IMR-90 (cell line): ENCODE measurements at regions not wholly inside any gene's neighbourhood (a gene's known extent, or its start where the extent isn't known, plus 50 kb on each side); places are given as distances from the start of the nearest gene placed in this dataset.

Experiments used
- ATAC-seq: fragments of 200-7000 bp; cut with Tn5 transposase; 2 replicates; pipeline ENCODE4 v1.9.1; 2020; ENCODE audit warnings: low read depth, mild to moderate bottlenecking, moderate library complexity
- BruUV-seq: library from RNA; stranded (reverse); fragments of 400-500 nt; replicated peaks from 2 replicates; lab custom pipeline; 2021; lab: Mats Ljungman, UMichigan
- CTCF ChIA-PET: fragments of 300-600 bp; formaldehyde crosslinking; extraction: SDS; loops from one replicate; lab custom pipeline; 2021; ENCODE audit warnings: antibody characterized with exemption; lab: Yijun Ruan, JAX
- POLR2A ChIA-PET: fragments of 300-600 bp; sonication (Branson Sonifier 250); formaldehyde crosslinking; loops from one replicate; lab custom pipeline; 2022; ENCODE audit warnings: antibody characterized with exemption; ENCODE audit not compliant: unreplicated experiment; lab: Charles Lee
- DNase-seq: peaks from one replicate; pipeline ENCODE4 v3.0.0; 2013
- H2AFZ ChIP-seq: replicated peaks from 2 replicates; pipeline ENCODE3; 2013; ENCODE audit warnings: low read length, mild to moderate bottlenecking; ENCODE audit not compliant: poor library complexity
- H2AK5ac ChIP-seq: 2 replicates; pipeline ENCODE4 v1.6.1; 2013; ENCODE audit warnings: low read depth, low read length, inconsistent platforms
- H2AK9ac ChIP-seq: replicated peaks from 2 replicates; pipeline ENCODE3; 2013; ENCODE audit warnings: mild to moderate bottlenecking, low read depth, low read length, moderate library complexity; ENCODE audit not compliant: poor library complexity
- H2BK120ac ChIP-seq: 2 replicates; pipeline ENCODE4 v1.6.1; 2013; ENCODE audit warnings: low read depth, low read length, inconsistent platforms
- H2BK15ac ChIP-seq: 3 replicates; pipeline ENCODE4 v1.6.1; 2013; ENCODE audit warnings: low read depth, low read length, inconsistent platforms
- H2BK20ac ChIP-seq: 2 replicates; pipeline ENCODE4 v1.6.1; 2013; ENCODE audit warnings: low read depth, mild to moderate bottlenecking, inconsistent platforms, low read length, moderate library complexity
- H2BK5ac ChIP-seq: 2 replicates; pipeline ENCODE4 v1.6.1; 2013; ENCODE audit warnings: mild to moderate bottlenecking, low read depth, low read length, inconsistent platforms; ENCODE audit not compliant: poor library complexity, severe bottlenecking
- H3K14ac ChIP-seq: replicated peaks from 2 replicates; pipeline ENCODE4 v1.6.1; 2013; ENCODE audit warnings: low read depth, low read length, inconsistent platforms
- H3K18ac ChIP-seq: 2 replicates; pipeline ENCODE4 v1.6.1; 2013; ENCODE audit warnings: low read depth, low read length, control low read depth
- H3K23ac ChIP-seq: 2 replicates; pipeline ENCODE4 v1.6.1; 2013; ENCODE audit warnings: low read depth, low read length, inconsistent platforms
- H3K27ac ChIP-seq: 2 replicates; pipeline ENCODE4 v1.5.1; 2013; ENCODE audit warnings: mild to moderate bottlenecking, control low read depth, low read length; ENCODE audit not compliant: insufficient read depth
- H3K27me3 ChIP-seq: 2 replicates; pipeline ENCODE4 v1.6.1; 2013; ENCODE audit warnings: low read length; ENCODE audit not compliant: control insufficient read depth, insufficient read depth
- H3K36me3 ChIP-seq: 2 replicates; pipeline ENCODE4 v1.6.1; 2013; ENCODE audit warnings: low read length, mixed read lengths; ENCODE audit not compliant: control insufficient read depth, insufficient read depth
- H3K4ac ChIP-seq: 2 replicates; pipeline ENCODE4 v1.6.1; 2013; ENCODE audit warnings: low read depth, low read length, inconsistent platforms
- H3K4me1 ChIP-seq: 2 replicates; pipeline ENCODE4 v1.6.1; 2013; ENCODE audit warnings: low read length, mixed read lengths; ENCODE audit not compliant: control insufficient read depth, insufficient read depth
- H3K4me2 ChIP-seq: 2 replicates; pipeline ENCODE4 v1.6.1; 2013; ENCODE audit warnings: low read depth, mild to moderate bottlenecking, control low read depth, low read length, moderate library complexity
- H3K4me3 ChIP-seq: 2 replicates; pipeline ENCODE4 v1.5.1; 2013; ENCODE audit warnings: low read depth, mild to moderate bottlenecking, control low read depth, low read length, moderate library complexity; ENCODE audit not compliant: insufficient read depth
- H3K56ac ChIP-seq: 2 replicates; pipeline ENCODE4 v1.6.1; 2013; ENCODE audit warnings: low read length, inconsistent platforms; ENCODE audit not compliant: insufficient read depth; ENCODE audit errors: extremely low read depth
- H3K79me1 ChIP-seq, 2 experiments: 2 replicates each; pipeline ENCODE4 v1.6.1; 2013; ENCODE audit warnings: low read length in 2 of 2, inconsistent platforms in 1 of 2, low read depth in 1 of 2
- H3K9ac ChIP-seq: 2 replicates; pipeline ENCODE4 v1.6.1; 2013; ENCODE audit warnings: low read depth, low read length, control low read depth
- H3K9me1 ChIP-seq: 2 replicates; pipeline ENCODE4 v1.6.1; 2013; ENCODE audit warnings: low read length, inconsistent platforms; ENCODE audit not compliant: insufficient read depth
- H3K9me3 ChIP-seq: 2 replicates; pipeline ENCODE4 v1.6.1; 2013; ENCODE audit warnings: low read length; ENCODE audit not compliant: control insufficient read depth, insufficient read depth
- H4K20me1 ChIP-seq: 2 replicates; pipeline ENCODE4 v1.6.1; 2013; ENCODE audit warnings: low read length, inconsistent platforms; ENCODE audit not compliant: insufficient read depth
- H4K5ac ChIP-seq: 2 replicates; pipeline ENCODE4 v1.6.1; 2013; ENCODE audit warnings: mild to moderate bottlenecking, low read depth, low read length, control low read depth
- H4K8ac ChIP-seq, 2 experiments: 2 replicates each; pipeline ENCODE4 v1.6.1; 2013; ENCODE audit warnings: low read depth in 2 of 2, low read length in 2 of 2, control low read depth in 1 of 2, inconsistent platforms in 1 of 2
- H4K91ac ChIP-seq: 2 replicates; pipeline ENCODE4 v1.6.1; 2013; ENCODE audit warnings: low read depth, low read length, inconsistent platforms; ENCODE audit not compliant: insufficient read depth
- CHD1 ChIP-seq: IDR thresholded peaks from 2 replicates; pipeline ENCODE4 v1.6.1; 2012; ENCODE audit warnings: low read depth, low read length, improper control_type of control experiment
- FOS ChIP-seq: fragments of 150-350 bp; IDR thresholded peaks from 2 replicates; pipeline ENCODE4 v1.6.1; 2016; ENCODE audit warnings: low read depth, low read length
- MAFK ChIP-seq: IDR thresholded peaks from 2 replicates; pipeline ENCODE4 v1.6.1; 2012; ENCODE audit warnings: low read depth, low read length, improper control_type of control experiment
- POLR2A ChIP-seq: IDR thresholded peaks from 2 replicates; pipeline ENCODE4 v1.6.1; 2012; ENCODE audit warnings: mild to moderate bottlenecking, low read depth, low read length
- WGBS, 2 experiments: methylation state at CpG; one replicate each; pipeline versions ENCODE4 v1.1.5 to v1.1.7; 2013; ENCODE audit warnings: missing lambda C conversion rate in 2 of 2; ENCODE audit not compliant: insufficient read length in 1 of 2; ENCODE audit errors: extremely low coverage in 2 of 2; 5-methylcytosine and 5-hydroxymethylcytosine counted together
- dilution Hi-C: fragments of 300-500 bp; cut with HindIII; formaldehyde crosslinking; loops from one replicate; pipeline ENCODE4 v1.14.3; 2018; ENCODE audit warnings: low sequenced_read_pairs; ENCODE audit not compliant: unreplicated experiment
- in situ Hi-C: fragments of 300-500 bp; cut with MboI; formaldehyde crosslinking; loops from 3 replicates; pipeline ENCODE4 v1.14.3; 2019; ENCODE audit warnings: low sequenced_read_pairs, inconsistent platforms, mixed read lengths
- intact Hi-C: fragments of 100-400 bp; cut with micrococcal nuclease; formaldehyde crosslinking; loops from 2 replicates; pipeline ENCODE4 v1.10.0; 2022

GRCh38 chr2:75799859-75800258 lies 89.1 kb upstream of the GCFC2 start:
- no peak for DNase-seq
- no CpG with 5 or more reads among the region's 4 CpGs for WGBS, 2 experiments
- H3K36me3 ChIP-seq, result no peaks in the 10 kb centered on the region

More at GRCh38 chr2:75799859-75800258, 89.1 kb upstream of the GCFC2 start:
- POLR2A ChIA-PET, result no interaction called here
- Histone ChIP-seq H2AFZ (no peak overlapping the region), H3K4ac (no peak overlapping the region), H3K79me1 (no peaks in the 10 kb centered on the region), H3K18ac (no peak overlapping the region), H3K9me1 (no peaks in the 10 kb centered on the region), H4K8ac (no peak overlapping the region), H3K14ac (no peak overlapping the region), H4K5ac (no peak overlapping the region), H3K9ac (no peak overlapping the region), H3K27ac (no peak overlapping the region), H3K23ac (no peak overlapping the region), H3K4me1 (no peaks in the 10 kb centered on the region), H2BK5ac (no peak overlapping the region), H3K4me2 (no peak overlapping the region), H3K4me3 (no peak overlapping the region), H2BK120ac (no peak overlapping the region), H3K9me3 (no peaks in the 10 kb centered on the region), H3K27me3 (no peaks in the 10 kb centered on the region), H4K91ac (no peak overlapping the region), H2BK15ac (no peak overlapping the region), H3K56ac (no peak overlapping the region), H2AK5ac (no peak overlapping the region), H2BK20ac (no peak overlapping the region), H2AK9ac (no peak overlapping the region), H4K20me1 (no peaks in the 10 kb centered on the region)
- no TSS peak for BruUV-seq
- CTCF ChIA-PET, result no interaction called here
- dilution Hi-C loops, result no loop called here
- no peak for TF ChIP-seq CHD1
- TF ChIP-seq FOS, result no peak
- no peak for TF ChIP-seq MAFK
- TF ChIP-seq POLR2A, result no peak
- in situ Hi-C loops, result loop anchor here (25.0 kb wide), 1 partner anchor 787 kb away; no protein-coding TSS in a partner anchor
- intact Hi-C loops, result no loop called here
- no peak for ATAC-seq
